SJCRH30 (cell line): ENCODE measurements at regions not wholly inside any gene's neighbourhood (a gene's known extent, or its start where the extent isn't known, plus 50 kb on each side); places are given as distances from the start of the nearest gene placed in this dataset.

Experiments
- DNase-seq, 2 experiments: peaks; one replicate each; pipeline ENCODE4 v3.0.0-alpha.2; 2015 to 2020
- H3K27ac ChIP-seq: fragments of 250-450 bp; sonication (Bioruptor Pico); 2 replicates; pipeline ENCODE4 v1.5.1; 2020; ENCODE audit warnings: mild to moderate bottlenecking, moderate library complexity
- H3K27me3 ChIP-seq: fragments of 250-450 bp; sonication (Bioruptor Pico); 2 replicates; pipeline ENCODE4 v1.5.1; 2020; ENCODE audit warnings: mild to moderate bottlenecking, moderate library complexity
- H3K36me3 ChIP-seq: fragments of 250-450 bp; sonication (Bioruptor Pico); 2 replicates; pipeline ENCODE4 v1.5.1; 2020; ENCODE audit warnings: mild to moderate bottlenecking, moderate library complexity
- H3K4me1 ChIP-seq: fragments of 250-450 bp; sonication (Bioruptor Pico); 2 replicates; pipeline ENCODE4 v1.5.1; 2020; ENCODE audit warnings: mild to moderate bottlenecking, moderate library complexity
- H3K4me3 ChIP-seq: fragments of 250-450 bp; sonication (Bioruptor Pico); 2 replicates; pipeline ENCODE4 v1.5.1; 2020; ENCODE audit warnings: mild to moderate bottlenecking, moderate library complexity
- H3K9me3 ChIP-seq: fragments of 250-450 bp; sonication (Bioruptor Pico); replicated peaks from 2 replicates; pipeline ENCODE4 v1.5.1; 2020; ENCODE audit warnings: mild to moderate bottlenecking, moderate library complexity

- no peak for DNase-seq
- H3K27me3 ChIP-seq = no peaks in the 10 kb centered on the region
- no peak overlapping the region for H3K27ac ChIP-seq
- H3K36me3 ChIP-seq = no peaks in the 10 kb centered on the region
- H3K9me3 ChIP-seq = no peaks in the 10 kb centered on the region
- no peak overlapping the region for H3K4me3 ChIP-seq
- no peaks in the 10 kb centered on the region for H3K4me1 ChIP-seq
Measured at GRCh38 chrX:39624166-39624565, 473.6 kb downstream of the BCOR start.

GRCh38 chrX:39625810-39626209, 471.9 kb downstream of the BCOR start:
- Histone ChIP-seq H3K4me1 (no peaks in the 10 kb centered on the region), H3K27ac (no peak overlapping the region), H3K9me3 (no peaks in the 10 kb centered on the region), H3K27me3 (no peaks in the 10 kb centered on the region), H3K36me3 (no peaks in the 10 kb centered on the region), H3K4me3 (no peak overlapping the region)
- no peak for DNase-seq

GRCh38 chrX:39626749-39627148, 471.0 kb downstream of the BCOR start:
- DNase-seq = no peak
- H3K27me3 ChIP-seq = no peaks in the 10 kb centered on the region

GRCh38 chrX:39627257-39627656, 470.5 kb downstream of the BCOR start:
- no peak overlapping the region for H3K4me3 ChIP-seq

More at GRCh38 chrX:39626749-39627148, 471.0 kb downstream of the BCOR start:
- Histone ChIP-seq H3K4me3 (no peak overlapping the region), H3K36me3 (no peaks in the 10 kb centered on the region), H3K4me1 (no peaks in the 10 kb centered on the region), H3K9me3 (no peaks in the 10 kb centered on the region), H3K27ac (no peak overlapping the region)

GRCh38 chrX:39629001-39629400, 468.8 kb downstream of the BCOR start:
- Histone ChIP-seq H3K27ac (no peak overlapping the region), H3K36me3 (no peaks in the 10 kb centered on the region), H3K4me1 (peaks cover 10% of the 10 kb centered on the region; the same call in 1 of the 2 replicates), H3K27me3 (no peaks in the 10 kb centered on the region), H3K4me3 (no peak overlapping the region), H3K9me3 (no peaks in the 10 kb centered on the region)
- DNase-seq = no peak

More at GRCh38 chrX:39627257-39627656, 470.5 kb downstream of the BCOR start:
- no peaks in the 10 kb centered on the region for H3K36me3 ChIP-seq
- no peaks in the 10 kb centered on the region for H3K27me3 ChIP-seq
- H3K9me3 ChIP-seq = no peaks in the 10 kb centered on the region
- no peak overlapping the region for H3K27ac ChIP-seq
- no peak for DNase-seq
- H3K4me1 ChIP-seq = no peaks in the 10 kb centered on the region

- DNase-seq = no peak
- H3K4me3 ChIP-seq = no peak overlapping the region
- no peak overlapping the region for H3K27ac ChIP-seq
- peaks cover 11% of the 10 kb centered on the region; the same call in 1 of the 2 replicates for H3K4me1 ChIP-seq
- H3K36me3 ChIP-seq = no peaks in the 10 kb centered on the region
- H3K9me3 ChIP-seq = no peaks in the 10 kb centered on the region
- H3K27me3 ChIP-seq = no peaks in the 10 kb centered on the region
Measured at GRCh38 chrX:39630344-39630743, 467.4 kb downstream of the BCOR start.

GRCh38 chrX:39631276-39632229, 466.2 kb downstream of the BCOR start:
- H3K27me3 ChIP-seq = no peaks in the 10 kb centered on the region
- no peak overlapping the region for H3K4me3 ChIP-seq
- no peak overlapping the region for H3K27ac ChIP-seq
- DNase-seq = no peak
- no peaks in the 10 kb centered on the region for H3K36me3 ChIP-seq
- no peaks in the 10 kb centered on the region for H3K9me3 ChIP-seq
- H3K4me1 ChIP-seq = peaks cover 11% of the 10 kb centered on the region; the same call in 1 of the 2 replicates

- H3K27ac ChIP-seq = no peak overlapping the region
Measured at GRCh38 chrX:39633293-39633692, 464.5 kb downstream of the BCOR start.

GRCh38 chrX:39636481-39636880, 461.3 kb downstream of the BCOR start:
- Histone ChIP-seq H3K27ac (no peak overlapping the region), H3K27me3 (no peaks in the 10 kb centered on the region), H3K4me1 (peaks cover 11% of the 10 kb centered on the region; the same call in 1 of the 2 replicates), H3K36me3 (no peaks in the 10 kb centered on the region), H3K4me3 (no peak overlapping the region), H3K9me3 (no peaks in the 10 kb centered on the region)
- no peak for DNase-seq

More at GRCh38 chrX:39633293-39633692, 464.5 kb downstream of the BCOR start:
- peaks cover 11% of the 10 kb centered on the region; the same call in 1 of the 2 replicates for H3K4me1 ChIP-seq
- no peak overlapping the region for H3K4me3 ChIP-seq
- H3K9me3 ChIP-seq = no peaks in the 10 kb centered on the region
- H3K27me3 ChIP-seq = no peaks in the 10 kb centered on the region
- peak; percentile 61 to 72 for DNase-seq
- H3K36me3 ChIP-seq = no peaks in the 10 kb centered on the region

GRCh38 chrX:39638526-39638925, 459.2 kb downstream of the BCOR start:
- Histone ChIP-seq H3K4me1 (peaks cover 5% of the 10 kb centered on the region; the same call in 1 of the 2 replicates), H3K27ac (no peak overlapping the region), H3K4me3 (no peak overlapping the region), H3K9me3 (no peaks in the 10 kb centered on the region), H3K36me3 (no peaks in the 10 kb centered on the region), H3K27me3 (no peaks in the 10 kb centered on the region)
- no peak for DNase-seq

GRCh38 chrX:39639871-39640270, 457.9 kb downstream of the BCOR start:
- H3K27me3 ChIP-seq = no peaks in the 10 kb centered on the region
- no peak overlapping the region for H3K27ac ChIP-seq
- H3K4me3 ChIP-seq = no peak overlapping the region
- no peaks in the 10 kb centered on the region for H3K36me3 ChIP-seq
- no peaks in the 10 kb centered on the region for H3K9me3 ChIP-seq
- DNase-seq = no peak
- H3K4me1 ChIP-seq = no peaks in the 10 kb centered on the region

- Histone ChIP-seq H3K27ac (no peak overlapping the region), H3K27me3 (no peaks in the 10 kb centered on the region), H3K4me1 (no peaks in the 10 kb centered on the region), H3K4me3 (no peak overlapping the region), H3K36me3 (no peaks in the 10 kb centered on the region), H3K9me3 (no peaks in the 10 kb centered on the region)
- DNase-seq = no peak
Measured at GRCh38 chrX:39640866-39641265, 456.9 kb downstream of the BCOR start.

- peak; percentile 27 for DNase-seq
- Histone ChIP-seq H3K36me3 (no peaks in the 10 kb centered on the region), H3K27me3 (no peaks in the 10 kb centered on the region), H3K4me1 (no peaks in the 10 kb centered on the region), H3K4me3 (no peak overlapping the region), H3K27ac (peak overlapping the region; percentile 31; the same call in 1 of the 2 replicates), H3K9me3 (no peaks in the 10 kb centered on the region)
Measured at GRCh38 chrX:39642071-39642470, 455.7 kb downstream of the BCOR start.

- Histone ChIP-seq H3K4me3 (no peak overlapping the region), H3K36me3 (no peaks in the 10 kb centered on the region), H3K27ac (no peak overlapping the region), H3K9me3 (no peaks in the 10 kb centered on the region), H3K4me1 (no peaks in the 10 kb centered on the region), H3K27me3 (no peaks in the 10 kb centered on the region)
- no peak for DNase-seq
Measured at GRCh38 chrX:39643550-39643949, 454.2 kb downstream of the BCOR start.

GRCh38 chrX:39645178-39645895, 452.4 kb downstream of the BCOR start:
- Histone ChIP-seq H3K4me3 (no peak overlapping the region), H3K27ac (no peak overlapping the region), H3K36me3 (no peaks in the 10 kb centered on the region), H3K4me1 (no peaks in the 10 kb centered on the region), H3K9me3 (no peaks in the 10 kb centered on the region), H3K27me3 (no peaks in the 10 kb centered on the region)
- DNase-seq = no peak
